Hematopoietic multipotent progenitor cell treated with erythropoietin and hydrocortisone succinate and interleukin-3 and kit ligand, for 6 days (in vitro differentiated cells): ENCODE measurements at regions not wholly inside any gene's neighbourhood (a gene's known extent, or its start where the extent isn't known, plus 50 kb on each side); places are given as distances from the start of the nearest gene placed in this dataset.

ENCODE experiments used
- DNase-seq: peaks from one replicate; pipeline ENCODE4 v3.0.0-alpha.2; 2015

DNA sequence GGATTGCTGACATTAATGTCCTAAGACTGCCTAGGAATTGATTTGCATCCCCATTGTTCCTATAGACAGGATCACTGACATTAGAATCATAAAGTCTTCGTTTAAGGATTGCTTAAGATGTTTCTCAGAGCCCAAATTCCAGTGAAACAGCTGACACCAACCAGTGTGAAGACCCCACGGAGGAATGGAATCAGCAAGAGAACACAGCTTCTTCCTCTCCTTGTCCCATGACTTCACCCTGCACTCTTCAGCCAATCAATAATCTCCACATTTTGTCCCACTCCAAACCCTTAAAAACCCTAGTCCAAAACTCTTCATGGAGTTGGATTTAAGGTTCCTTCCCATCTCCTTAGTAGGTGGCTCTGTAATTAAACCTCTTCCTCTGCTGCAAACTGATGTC, 157.0 kb upstream of the NDUFV2 start:
- no peak for DNase-seq

DNA sequence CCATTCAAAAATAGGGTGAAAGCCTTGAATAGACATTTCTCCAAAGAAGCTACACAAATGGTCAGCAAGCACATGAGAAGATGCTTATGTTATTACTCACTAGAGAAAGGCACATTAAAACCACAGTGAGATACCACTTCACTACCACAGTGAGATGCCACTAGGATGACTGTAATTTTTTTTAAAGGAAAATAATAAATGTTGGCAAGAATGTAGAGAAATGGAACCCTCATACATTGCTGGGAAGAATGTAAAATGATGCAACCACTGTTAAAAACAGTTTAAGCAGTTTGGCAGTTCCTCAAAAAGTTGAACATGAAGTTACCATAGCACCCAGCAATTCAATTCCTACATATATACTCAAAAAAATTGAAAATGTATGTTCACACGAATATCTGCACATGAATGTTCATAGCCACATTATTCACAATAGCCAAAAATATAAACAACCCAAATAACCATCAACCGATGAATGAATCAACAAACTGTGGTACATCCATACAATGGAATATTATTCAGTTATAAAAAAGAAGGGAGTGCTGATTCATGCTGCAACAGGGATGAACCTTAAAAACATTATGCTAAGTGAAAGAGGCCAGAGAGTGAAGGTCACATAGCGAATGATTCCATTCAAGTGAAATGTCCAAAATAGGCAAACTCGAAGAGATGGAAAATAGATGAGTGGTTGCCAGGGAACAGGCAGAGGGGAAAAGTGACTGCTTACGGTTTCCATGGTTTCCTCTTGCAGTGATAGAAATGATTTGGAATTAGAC, 156.2 kb upstream of the NDUFV2 start:
- DNase-seq = no peak

DNA sequence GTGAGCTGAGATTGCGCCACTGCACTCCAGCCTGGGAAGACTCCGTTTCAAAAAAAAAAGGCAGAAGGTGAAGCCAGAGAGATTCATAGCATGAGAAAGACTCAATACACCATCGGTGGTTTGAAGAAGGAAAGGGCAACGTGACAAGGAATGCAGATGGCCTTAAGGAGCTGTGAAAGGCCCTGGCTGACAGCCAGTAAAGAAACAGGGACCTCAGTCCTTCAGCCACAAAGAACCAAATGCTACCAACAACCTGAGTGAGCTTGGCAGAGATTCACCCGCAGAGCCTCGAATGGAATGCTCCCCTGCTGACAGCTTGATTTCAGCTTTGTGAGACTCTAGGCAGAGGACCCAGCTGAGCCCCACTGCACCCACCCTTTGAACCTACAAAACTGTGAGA, 154.9 kb upstream of the NDUFV2 start:
- DNase-seq = no peak

DNA sequence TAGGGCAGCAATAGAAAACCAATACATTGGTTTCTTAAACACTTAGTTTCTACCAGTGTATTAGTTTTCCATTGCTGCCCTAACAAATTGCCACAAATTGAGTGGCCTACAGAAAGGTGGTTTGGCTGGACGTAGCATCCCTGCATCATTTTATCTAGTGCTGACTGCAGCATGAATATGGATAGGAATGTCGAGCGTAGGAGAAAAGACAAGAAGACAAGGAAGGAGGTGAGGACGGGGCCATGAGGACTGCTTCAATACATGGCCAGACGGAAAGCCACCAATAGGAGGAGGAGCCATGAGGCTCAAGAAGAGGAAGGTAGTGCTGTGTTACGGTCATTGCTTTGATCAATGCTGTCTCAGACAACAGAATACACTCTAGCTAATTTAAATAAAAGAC, 154.5 kb upstream of the NDUFV2 start:
- DNase-seq = no peak

DNA sequence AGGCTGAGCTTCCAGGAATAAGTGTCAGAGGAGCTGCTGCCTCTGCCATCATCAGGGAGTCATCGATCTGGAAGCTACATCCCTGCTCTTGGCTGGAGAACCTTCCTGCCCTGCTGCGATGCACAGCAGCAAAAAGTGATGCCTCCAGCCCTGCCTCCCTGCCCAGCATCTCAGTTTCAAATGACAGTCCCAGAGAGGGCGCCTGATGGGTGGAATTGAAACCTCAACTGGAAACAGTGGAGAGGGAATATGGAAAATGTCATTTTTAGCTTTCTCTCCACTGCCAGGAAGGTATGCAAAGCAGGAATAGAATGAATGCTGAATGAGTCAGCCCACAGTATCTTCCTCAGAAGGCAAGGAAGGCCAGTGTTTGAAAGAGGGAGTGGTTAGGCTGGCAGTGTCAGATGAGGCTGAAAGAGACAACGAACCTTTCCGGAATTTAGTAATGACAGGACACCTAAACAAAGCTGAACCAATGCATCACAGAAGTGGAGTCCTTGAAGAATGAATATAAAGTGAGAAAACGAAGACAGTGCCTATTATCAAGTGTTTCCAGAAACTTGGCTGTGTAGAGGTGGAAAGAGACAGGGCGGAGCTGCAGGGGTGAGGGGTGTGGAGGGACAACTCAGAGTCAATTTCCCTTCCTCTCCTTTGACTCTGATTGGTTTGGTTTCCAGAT, 153.9 kb upstream of the NDUFV2 start:
- no peak for DNase-seq

DNA sequence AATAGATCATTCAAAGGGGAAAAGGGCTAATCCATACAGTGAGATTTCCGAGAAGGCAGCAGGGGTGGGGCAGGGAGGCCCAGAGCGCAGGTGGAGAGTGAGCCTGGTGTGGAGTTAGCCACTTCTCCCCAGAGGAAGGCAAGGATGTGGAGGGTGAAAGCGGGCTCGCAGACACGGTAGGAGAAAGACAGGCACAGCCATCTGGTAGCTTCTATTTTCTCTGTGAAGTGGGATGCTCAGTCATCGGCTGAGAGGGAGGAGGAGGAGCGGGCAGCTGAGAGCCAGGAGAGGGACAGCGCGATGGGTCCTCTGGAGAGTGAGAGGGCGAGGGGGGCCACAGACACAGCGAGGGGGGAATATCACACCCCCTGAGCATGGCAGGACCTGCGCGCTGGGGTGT, 153.3 kb upstream of the NDUFV2 start:
- no peak for DNase-seq

DNA sequence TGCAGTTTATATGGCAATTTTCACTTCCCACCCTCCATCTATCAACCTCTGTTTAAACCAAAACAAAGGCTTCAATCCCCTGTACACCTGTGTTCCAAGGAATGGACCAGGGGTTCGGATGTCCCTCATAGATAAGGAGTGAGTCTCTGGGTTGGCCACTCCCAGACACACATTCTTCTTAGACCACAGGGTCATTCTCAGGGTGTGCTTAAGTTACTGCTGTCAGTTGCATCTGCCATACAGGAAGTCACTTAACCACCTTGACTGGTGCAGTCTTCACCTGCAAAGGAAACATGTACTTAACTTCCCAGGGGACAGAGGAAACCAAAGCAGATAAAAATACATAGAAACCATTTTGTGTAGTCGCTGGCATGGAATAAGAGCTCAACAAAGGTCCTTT, 151.0 kb upstream of the NDUFV2 start:
- no peak for DNase-seq

DNA sequence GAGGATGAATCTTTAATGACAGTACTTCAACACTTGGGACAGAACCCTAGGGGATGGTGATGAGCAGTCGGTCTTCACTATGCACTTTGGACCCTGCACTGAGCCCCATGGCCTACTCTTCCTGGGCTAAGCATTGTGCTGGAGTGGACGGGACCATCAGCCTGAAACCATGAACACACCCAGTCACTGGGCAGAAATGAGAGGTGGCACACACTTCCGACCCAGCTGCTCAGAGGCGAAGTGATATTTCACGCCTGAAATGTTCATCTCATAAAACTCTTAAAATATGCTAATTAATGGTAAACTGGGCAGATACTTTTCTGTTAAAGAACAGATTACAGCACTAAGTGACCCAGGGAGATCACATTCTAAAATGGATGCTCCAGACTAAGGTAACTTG, 150.3 kb upstream of the NDUFV2 start:
- no peak for DNase-seq

DNA sequence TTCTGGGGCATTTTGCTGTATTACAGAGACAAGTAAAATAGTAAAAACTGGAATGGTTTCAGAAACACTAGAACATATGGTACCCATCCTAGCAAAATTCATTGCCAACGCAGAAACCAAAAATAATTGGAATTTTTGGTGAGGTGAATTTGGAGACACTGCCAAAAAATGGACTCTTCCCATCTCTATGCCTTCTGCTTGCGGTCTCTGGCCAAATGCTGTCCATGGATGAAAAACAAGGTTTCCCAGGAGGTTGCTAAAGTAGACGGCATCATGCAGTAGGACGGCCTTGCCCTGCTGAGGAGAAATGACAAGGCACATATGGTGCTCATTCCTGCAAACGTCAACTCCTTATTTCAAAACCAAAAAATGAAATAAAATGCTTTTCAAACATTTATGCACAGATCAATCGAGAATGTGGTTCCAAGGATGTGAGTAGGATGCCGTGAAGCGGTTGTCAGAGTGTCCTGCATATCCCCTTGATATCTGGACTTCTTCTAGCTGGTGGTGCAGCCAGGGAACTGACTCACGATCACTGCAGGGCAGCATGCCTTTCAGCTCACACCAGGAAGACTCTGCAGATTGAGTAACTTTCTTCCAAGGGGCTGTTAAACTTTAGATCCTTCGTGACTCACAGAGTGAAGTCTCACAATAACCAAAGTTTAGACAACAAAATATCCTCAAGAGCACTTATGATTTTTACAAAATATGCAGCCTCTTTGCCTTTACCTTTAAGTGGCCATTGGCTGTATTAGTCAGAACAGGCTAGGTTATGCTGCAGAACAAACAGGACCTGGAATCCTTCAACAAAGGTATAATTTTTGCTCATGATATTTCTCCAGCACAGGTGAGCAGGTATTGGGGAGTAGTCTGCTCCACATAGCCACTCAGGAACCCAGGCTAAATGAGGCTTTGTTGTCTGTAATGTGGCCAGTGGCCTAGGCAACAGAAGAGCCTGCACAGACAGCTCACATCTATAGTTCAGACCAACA, 149.4 kb upstream of the NDUFV2 start:
- no peak for DNase-seq

DNA sequence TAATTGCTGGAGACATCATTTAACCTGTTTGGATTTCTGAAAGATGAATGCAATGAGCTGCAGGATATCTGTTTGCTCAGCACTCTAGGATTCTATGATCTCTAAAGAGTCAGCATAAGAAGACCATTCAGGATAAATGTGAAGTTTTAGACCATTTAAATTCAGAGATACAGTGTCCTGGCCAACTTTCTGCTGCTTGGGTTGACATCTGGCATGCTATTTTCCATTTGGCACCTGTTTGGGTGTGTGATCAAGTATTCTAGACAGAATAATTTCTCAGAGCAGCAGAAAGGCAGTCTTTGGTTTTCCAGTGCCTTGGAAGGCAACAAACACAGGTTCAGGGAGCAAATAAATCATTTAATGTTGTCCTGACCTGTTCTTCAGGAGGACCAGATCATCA, 144.8 kb upstream of the NDUFV2 start:
- no peak for DNase-seq

DNA sequence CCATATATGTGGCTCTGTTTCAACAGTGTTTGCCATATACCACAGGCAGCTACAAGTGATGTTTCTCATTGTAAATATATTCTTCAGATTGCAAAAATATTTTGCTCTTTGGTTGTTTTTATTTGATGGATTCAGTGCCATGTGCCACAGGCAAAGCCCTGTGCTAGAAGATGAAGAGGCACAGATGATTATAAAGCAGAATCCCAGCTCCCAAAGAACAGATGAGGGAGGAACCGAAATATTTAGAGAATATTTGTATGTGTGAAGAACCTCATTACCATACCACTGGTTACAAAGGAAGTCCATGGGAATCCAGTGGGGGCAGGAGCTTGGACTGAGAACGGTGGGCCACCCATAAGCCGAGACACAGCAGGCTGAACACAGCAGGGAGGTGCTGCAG, 143.8 kb upstream of the NDUFV2 start:
- no peak for DNase-seq

DNA sequence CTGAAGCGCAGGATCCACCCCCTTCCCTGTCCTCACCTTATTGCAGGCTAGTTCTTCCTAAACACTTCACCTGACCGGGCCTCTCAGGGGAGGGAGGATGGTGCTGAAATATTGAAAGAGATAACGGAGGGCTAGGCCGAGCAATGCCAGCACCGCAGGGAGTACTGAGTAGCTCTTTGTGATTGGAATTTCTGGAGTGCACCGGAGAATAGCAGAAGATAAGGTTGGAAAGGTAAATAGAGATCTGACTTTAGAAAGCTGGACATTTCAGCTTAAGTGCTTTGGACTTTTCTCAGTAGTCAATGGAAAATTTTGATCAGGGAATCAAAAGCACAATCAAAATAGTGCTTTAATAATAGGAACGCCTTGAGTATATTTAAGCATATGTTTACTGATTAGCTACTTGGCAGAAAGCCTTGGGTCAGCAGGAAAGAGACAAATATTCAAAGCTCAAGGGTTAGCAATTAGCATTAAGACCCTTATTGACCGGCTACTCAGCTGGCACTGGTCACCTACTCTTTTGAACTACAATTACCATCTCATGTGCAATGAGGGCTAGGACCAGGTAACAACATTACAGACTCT, 142.9 kb upstream of the NDUFV2 start:
- no peak for DNase-seq

DNA sequence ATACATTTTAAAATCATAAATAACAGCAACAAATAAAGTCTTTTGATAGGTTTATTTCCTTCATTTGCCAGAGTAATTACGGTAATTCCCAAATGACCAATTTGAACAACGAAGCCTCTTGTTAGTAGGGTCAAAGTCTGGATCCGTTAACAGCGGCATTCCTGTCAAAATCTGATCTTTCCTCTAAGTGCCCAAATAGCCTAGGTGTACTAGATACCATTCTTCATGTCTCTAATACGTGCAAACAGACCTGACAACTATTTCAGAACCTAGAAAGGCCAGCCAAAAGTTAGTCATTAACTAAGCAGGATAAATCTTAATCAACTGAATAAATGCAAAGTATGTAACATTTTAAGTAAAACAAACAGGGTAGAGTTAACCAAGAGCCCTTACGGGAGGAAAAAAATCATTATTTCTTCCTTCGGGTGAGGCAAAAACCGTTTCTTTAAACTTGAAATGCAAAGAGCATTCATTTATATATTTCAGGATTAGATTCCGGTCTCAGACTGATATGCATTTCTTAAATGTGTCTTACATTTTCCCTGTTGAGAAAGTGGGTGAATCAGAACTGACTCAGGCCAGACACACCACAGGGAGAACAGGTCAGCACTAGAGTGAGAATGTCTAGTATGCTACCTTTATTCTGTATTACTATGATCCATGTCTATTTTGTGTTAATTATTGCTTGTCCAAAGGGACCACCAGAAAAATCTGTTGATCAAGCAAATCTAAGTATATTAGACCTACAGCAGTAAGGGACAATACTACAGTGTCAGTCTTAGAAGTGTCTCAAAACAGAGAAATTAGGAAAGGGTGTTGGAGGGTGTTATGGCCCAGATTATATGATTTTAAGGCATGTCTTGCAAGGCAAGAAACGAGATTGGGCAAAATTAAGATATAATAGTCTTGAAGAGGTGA, 141.5 kb upstream of the NDUFV2 start:
- no peak for DNase-seq

DNA sequence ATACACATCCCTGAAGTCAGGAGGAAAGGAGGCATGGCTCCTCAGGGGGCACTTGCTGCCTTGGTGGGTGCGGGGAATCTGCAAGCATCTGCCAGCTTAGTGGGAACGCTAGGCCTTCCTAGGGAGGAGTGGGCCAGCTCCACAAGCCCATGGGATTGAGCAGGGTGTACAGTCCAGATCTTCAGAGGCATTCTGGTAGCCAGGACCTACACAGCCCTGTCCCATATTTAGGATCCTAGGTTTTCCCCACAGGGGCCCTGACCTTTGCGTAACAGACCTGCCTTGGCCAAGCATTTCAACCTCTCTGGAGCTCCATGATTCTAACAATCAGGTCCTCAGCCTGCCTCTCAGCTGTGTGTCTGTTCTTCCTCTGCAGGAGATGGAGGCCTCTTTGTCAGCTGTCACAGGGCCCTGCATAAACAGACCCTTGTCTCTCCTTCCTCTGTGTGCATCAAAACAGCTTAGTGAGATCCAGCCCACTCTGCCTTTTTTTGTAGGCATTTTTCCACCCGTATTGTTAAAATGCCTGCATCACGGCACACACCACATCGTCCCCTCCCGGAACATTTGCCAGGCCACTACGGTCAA, 140.2 kb upstream of the NDUFV2 start:
- DNase-seq = no peak

DNA sequence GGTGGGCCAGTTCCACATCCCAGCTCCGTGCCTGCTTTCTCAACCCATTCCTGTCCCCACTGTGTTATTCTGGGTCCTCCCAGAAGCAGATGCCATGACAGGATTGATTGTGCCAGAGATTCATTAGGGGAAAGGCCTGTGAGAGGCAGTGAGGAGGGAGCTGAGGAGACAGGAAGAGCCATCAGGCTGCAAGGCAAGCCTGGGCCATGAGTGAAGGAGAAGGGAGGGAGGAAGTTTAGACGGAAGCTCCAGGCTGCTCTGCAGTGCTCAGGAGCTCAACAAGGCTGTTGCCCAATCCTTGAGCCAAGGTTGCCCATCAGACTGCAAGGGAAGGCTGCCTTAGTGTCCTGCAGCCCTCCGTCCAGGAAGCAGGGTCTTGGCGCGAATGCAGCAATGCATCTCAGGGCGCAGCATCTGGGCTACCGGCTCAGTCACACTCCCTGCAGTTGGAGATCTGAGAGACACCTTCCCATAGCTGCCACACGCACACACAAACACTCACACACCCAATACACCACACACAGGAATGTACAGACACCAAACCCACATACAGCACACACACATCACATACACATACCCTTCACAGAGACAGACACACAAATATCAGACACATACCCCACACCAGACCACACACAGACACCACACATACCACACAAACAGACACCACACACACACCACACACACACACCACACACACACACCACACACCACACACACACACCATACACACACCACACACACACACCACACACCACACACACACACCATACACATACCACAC, 139.5 kb upstream of the NDUFV2 start:
- no peak for DNase-seq

DNA sequence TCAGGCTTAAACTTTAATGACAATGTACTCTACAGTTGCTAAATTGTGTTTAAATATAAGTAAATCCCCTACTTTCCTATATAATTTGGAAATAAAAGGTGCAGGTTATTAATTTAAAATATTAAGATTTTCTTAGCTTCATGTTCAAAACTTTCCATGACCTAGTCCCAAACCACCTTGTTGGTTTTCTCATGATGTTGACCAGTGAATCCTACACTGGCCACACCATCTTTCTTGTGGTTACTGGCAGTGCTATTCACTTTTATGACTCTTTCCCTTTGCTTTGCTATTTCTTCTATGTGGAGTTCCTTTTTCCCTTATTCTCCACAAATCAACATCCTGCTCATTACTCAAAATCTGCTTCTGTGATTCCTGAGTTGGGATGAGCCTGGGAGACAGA, 138.6 kb upstream of the NDUFV2 start:
- no peak for DNase-seq

DNA sequence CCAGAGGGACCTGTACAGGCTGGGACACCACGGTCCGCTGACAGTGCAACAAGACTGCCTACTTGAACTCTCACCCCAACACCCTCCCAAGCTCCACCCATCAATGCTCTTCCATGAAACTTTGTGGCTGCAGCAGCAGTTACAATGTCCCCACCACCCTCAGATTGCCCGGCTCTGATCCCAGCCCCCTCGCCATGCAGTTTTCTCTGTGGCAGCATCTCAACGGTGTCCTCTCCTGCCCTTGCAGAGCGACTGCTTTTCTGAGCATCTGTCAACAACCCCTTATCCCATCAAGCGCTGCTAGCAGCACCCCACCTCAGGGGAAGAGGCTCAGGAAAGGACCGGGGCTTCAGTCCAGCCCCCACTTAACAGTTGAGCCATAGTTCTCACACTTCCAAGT, 137.1 kb upstream of the NDUFV2 start:
- no peak for DNase-seq

DNA sequence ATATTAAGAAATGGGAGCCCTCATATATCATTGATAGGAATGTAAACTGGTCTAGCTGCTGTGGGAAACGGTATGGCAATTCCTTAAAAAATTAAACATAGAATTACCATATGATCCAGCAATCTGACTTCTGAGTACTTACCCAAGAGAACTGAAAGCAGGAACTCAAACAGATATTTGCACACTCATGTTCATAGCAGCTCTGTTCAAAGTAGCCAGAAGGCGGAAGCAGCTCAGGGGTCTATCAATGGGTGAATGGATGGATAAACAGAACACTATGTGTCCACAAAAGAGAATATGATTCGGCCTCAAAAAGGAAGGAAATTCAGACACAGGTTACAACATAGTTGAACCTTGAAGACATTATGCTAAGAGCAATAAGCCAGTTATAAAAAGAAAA, 135.7 kb upstream of the NDUFV2 start:
- no peak for DNase-seq

DNA sequence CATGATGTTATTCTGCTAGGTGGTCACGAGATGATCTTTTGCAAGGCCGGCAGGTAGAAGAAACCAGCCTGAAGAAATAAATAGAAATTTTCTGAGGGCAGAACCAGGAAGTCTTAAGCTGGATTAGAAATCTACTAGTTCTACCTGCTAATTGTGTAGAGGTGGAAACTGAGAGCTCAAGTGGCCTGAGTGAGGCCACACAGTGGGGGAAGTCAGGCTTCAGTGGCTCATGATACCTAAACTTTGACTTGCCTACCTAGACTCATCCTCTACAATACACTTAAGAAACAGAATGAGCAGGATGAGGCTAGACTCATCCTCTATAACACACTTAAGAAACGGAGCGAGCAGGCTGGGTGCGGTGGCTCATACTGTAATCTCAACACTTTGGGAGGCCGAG, 134.9 kb upstream of the NDUFV2 start:
- no peak for DNase-seq

DNA sequence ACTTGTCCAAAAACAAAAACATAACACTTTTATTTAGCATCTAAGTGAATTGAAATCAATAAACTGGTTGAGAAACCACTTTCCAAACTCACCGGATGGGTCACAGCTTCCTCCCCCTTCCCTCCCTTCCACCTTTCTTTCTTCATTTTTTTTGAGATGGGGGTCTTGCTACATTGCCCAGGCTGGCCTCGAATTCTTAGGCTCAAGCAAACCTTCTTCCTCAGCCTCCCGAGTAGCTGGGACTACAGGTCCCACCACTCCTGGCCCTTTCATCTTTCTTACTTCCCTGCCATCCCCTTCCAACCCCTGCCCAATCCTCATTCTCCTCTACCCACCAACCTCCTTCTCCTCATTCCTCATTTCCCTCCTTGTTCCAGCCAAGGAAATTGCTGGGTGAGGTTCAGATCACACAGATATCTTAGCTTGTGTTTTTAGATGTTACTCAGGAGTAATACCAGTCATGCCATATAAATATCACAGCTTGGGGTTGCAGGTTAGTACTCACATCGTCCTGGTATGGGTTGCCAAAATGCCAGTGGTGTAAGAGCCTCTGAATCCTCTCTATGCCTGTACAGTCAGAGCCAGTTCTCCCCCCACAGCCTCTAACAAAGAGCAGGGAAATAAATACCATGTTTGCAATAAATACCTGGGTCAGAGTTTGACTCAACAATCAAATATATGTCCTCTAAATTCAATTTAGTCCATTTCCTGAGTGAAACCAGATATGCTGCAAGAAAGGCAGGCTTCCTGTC, 132.7 kb upstream of the NDUFV2 start:
- no peak for DNase-seq
